ENCODE measurements at regions not wholly inside any gene's neighbourhood (a gene's known extent, or its start where the extent isn't known, plus 50 kb on each side); places are given as distances from the start of the nearest gene placed in this dataset.

- Histone ChIP-seq H3K79me2 (no peaks in the 10 kb centered on the region), H3K27ac (no peak overlapping the region), H3K9me3 (ENCODE audit: control insufficient read depth, low read length) (no peaks in the 10 kb centered on the region), H3K4me3 (ENCODE audit: low read depth, low read length) (no peak overlapping the region), H3K4me1 (no peaks in the 10 kb centered on the region), H3K4me2 (ENCODE audit: low read length) (no peak overlapping the region), H2AFZ (no peak overlapping the region), H3K9ac (no peak overlapping the region), H3K27me3 (ENCODE audit: control insufficient read depth, insufficient read depth, low read length) (no peaks in the 10 kb centered on the region), H3K36me3 (ENCODE audit: control insufficient read depth, insufficient read depth, low read length) (no peaks in the 10 kb centered on the region)
- no peak for TF ChIP-seq CTCF (IDR thresholded peaks at IDR 0.05)
Measured at GRCh38 chr1:239795304-239795703, 296.4 kb upstream of the FMN2 start.

GRCh38 chr1:239799617-239800016 lies 292.1 kb upstream of the FMN2 start:
- Histone ChIP-seq H3K4me2 (ENCODE audit: low read length) (no peak overlapping the region), H2AFZ (no peak overlapping the region), H3K4me3 (ENCODE audit: low read depth, low read length) (no peak overlapping the region), H3K36me3 (ENCODE audit: control insufficient read depth, insufficient read depth, low read length) (no peaks in the 10 kb centered on the region), H3K9me3 (ENCODE audit: control insufficient read depth, low read length) (no peaks in the 10 kb centered on the region), H3K79me2 (no peaks in the 10 kb centered on the region), H3K4me1 (no peaks in the 10 kb centered on the region), H3K27me3 (ENCODE audit: control insufficient read depth, insufficient read depth, low read length) (no peaks in the 10 kb centered on the region), H3K27ac (no peak overlapping the region), H3K9ac (no peak overlapping the region)
- TF ChIP-seq CTCF (IDR thresholded peaks at IDR 0.05), result no peak

DNA sequence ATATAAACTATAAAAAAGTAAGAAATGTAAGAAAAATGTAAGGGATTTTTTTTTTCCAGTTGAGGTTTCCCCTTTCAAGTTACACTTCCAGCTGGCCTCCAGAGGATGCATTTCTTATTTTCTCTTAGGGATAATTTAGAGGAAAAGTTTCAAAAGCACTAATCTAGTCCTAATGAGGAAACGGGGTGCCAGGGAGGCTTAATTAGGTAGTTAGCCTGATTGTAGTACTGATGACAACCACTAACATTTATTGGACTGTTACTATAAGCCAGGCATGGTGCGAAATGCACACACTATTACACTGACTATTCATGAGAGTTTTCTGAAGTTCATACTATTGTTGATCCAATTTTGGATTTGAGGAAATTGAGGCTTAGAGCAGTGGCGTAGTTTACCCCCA lies 290.8 kb upstream of the FMN2 start:
- H3K9ac ChIP-seq, result no peak overlapping the region
- H3K27ac ChIP-seq, result no peak overlapping the region
- no peak overlapping the region for H3K4me3 ChIP-seq (ENCODE audit: low read depth, low read length)
- H3K36me3 ChIP-seq (ENCODE audit: control insufficient read depth, insufficient read depth, low read length), result no peaks in the 10 kb centered on the region
- H3K27me3 ChIP-seq (ENCODE audit: control insufficient read depth, insufficient read depth, low read length), result no peaks in the 10 kb centered on the region
- H3K4me1 ChIP-seq, result no peaks in the 10 kb centered on the region
- no peaks in the 10 kb centered on the region for H3K79me2 ChIP-seq
- no peak for TF ChIP-seq CTCF (IDR thresholded peaks at IDR 0.05)
- H3K9me3 ChIP-seq (ENCODE audit: control insufficient read depth, low read length), result no peaks in the 10 kb centered on the region
- H3K4me2 ChIP-seq (ENCODE audit: low read length), result no peak overlapping the region
- H2AFZ ChIP-seq, result no peak overlapping the region

DNA sequence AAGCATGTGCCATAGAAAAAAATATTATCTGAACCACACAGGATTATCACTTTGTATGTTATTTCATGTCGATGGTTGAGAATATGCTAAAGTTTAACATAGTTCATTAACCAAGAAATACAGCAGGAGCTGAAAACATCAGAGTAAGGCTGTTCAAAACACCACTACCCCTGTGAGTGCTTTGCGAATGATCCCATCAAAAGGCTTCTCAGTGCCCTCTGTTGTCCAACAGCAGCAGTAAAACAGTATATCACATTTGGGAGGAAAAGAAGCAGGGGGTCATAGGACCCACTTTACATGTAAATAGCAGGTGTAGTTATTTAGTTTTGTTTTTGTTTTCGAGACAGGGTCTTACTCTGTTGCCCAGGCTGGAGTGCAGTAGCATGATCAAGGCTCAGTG lies 289.4 kb upstream of the FMN2 start:
- no peak overlapping the region for H3K27ac ChIP-seq
- H3K9me3 ChIP-seq (ENCODE audit: control insufficient read depth, low read length), result no peaks in the 10 kb centered on the region
- no peak overlapping the region for H2AFZ ChIP-seq
- no peaks in the 10 kb centered on the region for H3K36me3 ChIP-seq (ENCODE audit: control insufficient read depth, insufficient read depth, low read length)
- no peaks in the 10 kb centered on the region for H3K79me2 ChIP-seq
- H3K4me2 ChIP-seq (ENCODE audit: low read length), result no peak overlapping the region
- TF ChIP-seq CTCF (IDR thresholded peaks at IDR 0.05), result no peak
- no peaks in the 10 kb centered on the region for H3K27me3 ChIP-seq (ENCODE audit: control insufficient read depth, insufficient read depth, low read length)
- H3K4me1 ChIP-seq, result no peaks in the 10 kb centered on the region
- no peak overlapping the region for H3K4me3 ChIP-seq (ENCODE audit: low read depth, low read length)
- no peak overlapping the region for H3K9ac ChIP-seq

DNA sequence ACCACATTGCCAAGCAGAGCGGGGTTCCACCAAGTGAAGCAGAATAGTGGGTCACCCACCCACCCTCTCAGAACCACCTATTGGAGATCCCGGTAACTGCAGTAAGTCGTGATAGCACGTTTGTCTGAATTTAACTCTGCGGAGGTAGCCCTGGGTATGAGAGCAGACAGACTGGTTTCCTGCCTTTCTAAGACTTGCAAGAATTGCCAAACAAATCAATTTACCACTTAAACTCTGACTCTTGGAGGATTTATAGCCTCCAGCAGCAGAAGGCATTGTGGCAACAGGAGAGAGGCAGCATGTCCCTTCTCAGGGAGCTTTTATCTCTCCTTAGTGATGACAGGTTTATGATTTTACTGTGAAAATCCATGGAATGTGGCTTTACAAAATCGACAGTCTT lies 287.9 kb upstream of the FMN2 start:
- no peak for TF ChIP-seq CTCF (IDR thresholded peaks at IDR 0.05)
- no peaks in the 10 kb centered on the region for H3K36me3 ChIP-seq (ENCODE audit: control insufficient read depth, insufficient read depth, low read length)
- no peak overlapping the region for H2AFZ ChIP-seq
- H3K9me3 ChIP-seq (ENCODE audit: control insufficient read depth, low read length), result no peaks in the 10 kb centered on the region
- no peaks in the 10 kb centered on the region for H3K4me1 ChIP-seq
- no peak overlapping the region for H3K4me3 ChIP-seq (ENCODE audit: low read depth, low read length)
- H3K79me2 ChIP-seq, result no peaks in the 10 kb centered on the region
- H3K27me3 ChIP-seq (ENCODE audit: control insufficient read depth, insufficient read depth, low read length), result no peaks in the 10 kb centered on the region
- no peak overlapping the region for H3K9ac ChIP-seq
- no peak overlapping the region for H3K4me2 ChIP-seq (ENCODE audit: low read length)
- no peak overlapping the region for H3K27ac ChIP-seq
